ENCODE measurements at regions not wholly inside any gene's neighbourhood (a gene's known extent, or its start where the extent isn't known, plus 50 kb on each side); places are given as distances from the start of the nearest gene placed in this dataset.

- POLR2A ChIA-PET = no interaction called here
- H3K9ac ChIP-seq (replicated peaks; ENCODE audit: extremely low read depth, insufficient read depth, low read length) = no peak overlapping the region
- H3K4me3 ChIP-seq (replicated peaks in 1 of 3; ENCODE audit: insufficient read depth in 1 of 3, low read depth in 1 of 3, low read length in 3 of 3) = no peak overlapping the region
- no peak for DNase-seq (ENCODE audit: low read depth, low spot score)
- H3K9me3 ChIP-seq (replicated peaks; ENCODE audit: control insufficient read depth, insufficient read depth, low read length) = no peaks in the 10 kb centered on the region
- no peak overlapping the region for H2AFZ ChIP-seq (ENCODE audit: low read depth, low read length)
- CTCF ChIA-PET = no interaction called here
- H3K4me1 ChIP-seq (ENCODE audit: control insufficient read depth, extremely low read depth, insufficient read depth, low read length) = no peaks in the 10 kb centered on the region
- no TSS peak for BruUV-seq (replicated peaks)
- H3K27me3 ChIP-seq (ENCODE audit: control insufficient read depth in 2 of 2, insufficient read depth in 2 of 2, low read length in 2 of 2) = no peaks in the 10 kb centered on the region
- H3K79me2 ChIP-seq (ENCODE audit: control insufficient read depth, insufficient read depth, low read length) = no peaks in the 10 kb centered on the region
- TF ChIP-seq MYC (IDR thresholded peaks at IDR 0.05; ENCODE audit: low read depth, low read length) (no peak), FOS (IDR thresholded peaks at IDR 0.05; ENCODE audit: borderline replicate concordance, insufficient read depth, low read length) (no peak)
- intact Hi-C loops (cut with micrococcal nuclease) = no loop called here
- no peaks in the 10 kb centered on the region for H3K36me3 ChIP-seq (ENCODE audit: control insufficient read depth in 2 of 2, extremely low read depth in 1 of 2, insufficient read depth in 2 of 2, low read length in 2 of 2)
- H4K20me1 ChIP-seq (replicated peaks; ENCODE audit: control insufficient read depth, extremely low read depth, insufficient read depth, low read length) = no peaks in the 10 kb centered on the region
- H3K9me1 ChIP-seq (replicated peaks; ENCODE audit: control insufficient read depth, extremely low read depth, insufficient read depth, low read length) = no peaks in the 10 kb centered on the region
- dilution Hi-C loops (cut with MboI; ENCODE audit: extremely low pct_ligation_motif_present, low sequenced_read_pairs) = no loop called here
- no peak overlapping the region for H3K27ac ChIP-seq (ENCODE audit: insufficient read depth, low read depth, low read length)
- FAIRE-seq = no peak
- H3K4me2 ChIP-seq (ENCODE audit: insufficient read depth, low read length) = no peak overlapping the region
These were observed 279.6 kb downstream of the TMEM38B start for GRCh38 chr9:105973951-105974351.

- dilution Hi-C loops (cut with MboI; ENCODE audit: extremely low pct_ligation_motif_present, low sequenced_read_pairs) = no loop called here
- no peak overlapping the region for H3K27ac ChIP-seq (ENCODE audit: insufficient read depth, low read depth, low read length)
- no peak overlapping the region for H3K4me3 ChIP-seq (replicated peaks in 1 of 3; ENCODE audit: insufficient read depth in 1 of 3, low read depth in 1 of 3, low read length in 3 of 3)
- no peaks in the 10 kb centered on the region for H4K20me1 ChIP-seq (replicated peaks; ENCODE audit: control insufficient read depth, extremely low read depth, insufficient read depth, low read length)
- FAIRE-seq (no peak), DNase-seq (ENCODE audit: low read depth, low spot score) (no peak)
- no peaks in the 10 kb centered on the region for H3K4me1 ChIP-seq (ENCODE audit: control insufficient read depth, extremely low read depth, insufficient read depth, low read length)
- H3K9me3 ChIP-seq (replicated peaks; ENCODE audit: control insufficient read depth, insufficient read depth, low read length) = no peaks in the 10 kb centered on the region
- POLR2A ChIA-PET = no interaction called here
- intact Hi-C loops (cut with micrococcal nuclease) = no loop called here
- CTCF ChIA-PET = no interaction called here
- no peaks in the 10 kb centered on the region for H3K27me3 ChIP-seq (ENCODE audit: control insufficient read depth in 2 of 2, insufficient read depth in 2 of 2, low read length in 2 of 2)
- H3K36me3 ChIP-seq (ENCODE audit: control insufficient read depth in 2 of 2, extremely low read depth in 1 of 2, insufficient read depth in 2 of 2, low read length in 2 of 2) = no peaks in the 10 kb centered on the region
- H2AFZ ChIP-seq (ENCODE audit: low read depth, low read length) = no peak overlapping the region
- TF ChIP-seq MYC (IDR thresholded peaks at IDR 0.05; ENCODE audit: low read depth, low read length) = no peak
- TF ChIP-seq CTCF (IDR thresholded peaks at IDR 0.05; ENCODE audit: extremely low read depth in 1 of 2, insufficient read depth in 1 of 2, low read depth in 1 of 2, low read length in 2 of 2) = no peak
- TF ChIP-seq POLR2A (IDR thresholded peaks at IDR 0.05; ENCODE audit: low read depth, low read length) = no peak
- no peak for TF ChIP-seq FOS (IDR thresholded peaks at IDR 0.05; ENCODE audit: borderline replicate concordance, insufficient read depth, low read length)
- BruUV-seq (replicated peaks) = no TSS peak
- no peak overlapping the region for H3K9ac ChIP-seq (replicated peaks; ENCODE audit: extremely low read depth, insufficient read depth, low read length)
- no peaks in the 10 kb centered on the region for H3K9me1 ChIP-seq (replicated peaks; ENCODE audit: control insufficient read depth, extremely low read depth, insufficient read depth, low read length)
- H3K79me2 ChIP-seq (ENCODE audit: control insufficient read depth, insufficient read depth, low read length) = no peaks in the 10 kb centered on the region
- no peak overlapping the region for H3K4me2 ChIP-seq (ENCODE audit: insufficient read depth, low read length)
These were observed 281.7 kb downstream of the TMEM38B start for GRCh38 chr9:105975886-105976645.
